ENCODE measurements at regions not wholly inside any gene's neighbourhood (a gene's known extent, or its start where the extent isn't known, plus 50 kb on each side); places are given as distances from the start of the nearest gene placed in this dataset.

- H3K27ac ChIP-seq, result no peak overlapping the region
- no peaks in the 10 kb centered on the region for H3K27me3 ChIP-seq
- no peaks in the 10 kb centered on the region for H3K79me2 ChIP-seq (ENCODE audit: low read depth)
- DNase-seq (ENCODE audit: low spot score), result no peak
- H3K9me3 Mint-ChIP-seq, result peaks cover 6% of the 10 kb centered on the region
- H3K36me3 ChIP-seq, result no peaks in the 10 kb centered on the region
- peaks cover 20% of the 10 kb centered on the region for H3F3A ChIP-seq (ENCODE audit: low read depth)
- H3K4me3 ChIP-seq, result no peak overlapping the region
- peaks cover 34% of the 10 kb centered on the region for H3K4me1 ChIP-seq
- no peak overlapping the region for H3K27ac Mint-ChIP-seq
- peaks cover 28% of the 10 kb centered on the region for H3K4me1 Mint-ChIP-seq
- no peaks in the 10 kb centered on the region for H3K36me3 Mint-ChIP-seq
- H3K4me3 Mint-ChIP-seq, result no peak overlapping the region
- no peak overlapping the region for H3K4me2 ChIP-seq
- peaks cover 16% of the 10 kb centered on the region for H3K27me3 Mint-ChIP-seq (ENCODE audit: insufficient read depth, low read depth)
- H4K20me1 ChIP-seq (ENCODE audit: low read depth), result no peaks in the 10 kb centered on the region
- TF ChIP-seq, protein P1, sequence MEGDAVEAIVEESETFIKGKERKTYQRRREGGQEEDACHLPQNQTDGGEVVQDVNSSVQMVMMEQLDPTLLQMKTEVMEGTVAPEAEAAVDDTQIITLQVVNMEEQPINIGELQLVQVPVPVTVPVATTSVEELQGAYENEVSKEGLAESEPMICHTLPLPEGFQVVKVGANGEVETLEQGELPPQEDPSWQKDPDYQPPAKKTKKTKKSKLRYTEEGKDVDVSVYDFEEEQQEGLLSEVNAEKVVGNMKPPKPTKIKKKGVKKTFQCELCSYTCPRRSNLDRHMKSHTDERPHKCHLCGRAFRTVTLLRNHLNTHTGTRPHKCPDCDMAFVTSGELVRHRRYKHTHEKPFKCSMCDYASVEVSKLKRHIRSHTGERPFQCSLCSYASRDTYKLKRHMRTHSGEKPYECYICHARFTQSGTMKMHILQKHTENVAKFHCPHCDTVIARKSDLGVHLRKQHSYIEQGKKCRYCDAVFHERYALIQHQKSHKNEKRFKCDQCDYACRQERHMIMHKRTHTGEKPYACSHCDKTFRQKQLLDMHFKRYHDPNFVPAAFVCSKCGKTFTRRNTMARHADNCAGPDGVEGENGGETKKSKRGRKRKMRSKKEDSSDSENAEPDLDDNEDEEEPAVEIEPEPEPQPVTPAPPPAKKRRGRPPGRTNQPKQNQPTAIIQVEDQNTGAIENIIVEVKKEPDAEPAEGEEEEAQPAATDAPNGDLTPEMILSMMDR (IDR thresholded peaks at IDR 0.05), result no peak
- TF ChIP-seq EZH2phosphoT487 (IDR thresholded peaks at IDR 0.05), result no peak
- H3K9me3 ChIP-seq (ENCODE audit: low read depth), result no peaks in the 10 kb centered on the region
- H2AFZ ChIP-seq (replicated peaks), result no peak overlapping the region
- no peak overlapping the region for H3K9ac ChIP-seq
Observed at GRCh38 chr20:51310216-51310615, 232.3 kb downstream of the NFATC2 start.

DNA sequence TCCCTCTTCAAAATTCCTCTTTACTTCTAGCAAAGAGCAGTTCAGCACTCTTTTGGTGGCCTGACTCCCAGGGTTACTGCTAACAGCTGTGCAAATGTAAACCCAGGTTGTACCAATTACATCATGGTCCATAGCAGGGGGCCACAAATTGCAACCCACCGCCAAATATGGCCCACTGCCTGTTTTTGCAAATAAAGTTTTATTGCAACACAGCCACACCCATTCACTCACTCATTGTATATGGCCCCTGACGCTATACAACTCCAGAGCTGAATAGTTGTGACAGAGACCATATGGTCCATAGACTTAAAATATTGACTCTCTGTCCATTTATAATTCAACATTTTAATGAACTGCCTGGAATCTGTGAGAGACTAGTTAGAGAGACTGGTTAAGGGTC, 233.4 kb downstream of the NFATC2 start:
- no peak overlapping the region for H3K27ac Mint-ChIP-seq

GRCh38 chr20:51306521-51307358, 235.8 kb downstream of the NFATC2 start:
- Histone ChIP-seq H3K36me3 (no peaks in the 10 kb centered on the region), H3K27ac (no peak overlapping the region), H3K4me2 (no peak overlapping the region), H3K27me3 (no peaks in the 10 kb centered on the region), H3K9ac (no peak overlapping the region), H3F3A (ENCODE audit: low read depth) (peaks cover 17% of the 10 kb centered on the region), H3K4me3 (no peak overlapping the region), H2AFZ (replicated peaks) (peak overlapping the region; percentile 20), H4K20me1 (ENCODE audit: low read depth) (no peaks in the 10 kb centered on the region), H3K79me2 (ENCODE audit: low read depth) (no peaks in the 10 kb centered on the region), H3K4me1 (peaks cover 33% of the 10 kb centered on the region), H3K9me3 (ENCODE audit: low read depth) (no peaks in the 10 kb centered on the region)
- Mint-ChIP-seq H3K27ac (peak overlapping the region; percentile 69), H3K27me3 (ENCODE audit: insufficient read depth, low read depth) (peaks cover 18% of the 10 kb centered on the region), H3K36me3 (no peaks in the 10 kb centered on the region), H3K4me1 (peaks cover 23% of the 10 kb centered on the region), H3K9me3 (peaks cover 13% of the 10 kb centered on the region), H3K4me3 (no peak overlapping the region)
- TF ChIP-seq, protein P1 (IDR thresholded peaks at IDR 0.05), result peak; percentile 89
- TF ChIP-seq EZH2phosphoT487 (IDR thresholded peaks at IDR 0.05) (no peak), EZH2 (IDR thresholded peaks at IDR 0.05) (no peak)
- peak; percentile 89 for DNase-seq (ENCODE audit: low spot score)

More for the DNA sequence above, 233.4 kb downstream of the NFATC2 start:
- Histone ChIP-seq H3K4me3 (no peak overlapping the region), H2AFZ (replicated peaks) (no peak overlapping the region), H3K36me3 (no peaks in the 10 kb centered on the region), H3K4me2 (no peak overlapping the region), H4K20me1 (ENCODE audit: low read depth) (no peaks in the 10 kb centered on the region), H3K79me2 (ENCODE audit: low read depth) (no peaks in the 10 kb centered on the region), H3K27ac (no peak overlapping the region), H3K9ac (no peak overlapping the region), H3F3A (ENCODE audit: low read depth) (peaks cover 20% of the 10 kb centered on the region), H3K4me1 (peaks cover 36% of the 10 kb centered on the region), H3K27me3 (no peaks in the 10 kb centered on the region), H3K9me3 (ENCODE audit: low read depth) (no peaks in the 10 kb centered on the region)
- peaks cover 31% of the 10 kb centered on the region for H3K4me1 Mint-ChIP-seq
- peaks cover 9% of the 10 kb centered on the region for H3K9me3 Mint-ChIP-seq
- peaks cover 16% of the 10 kb centered on the region for H3K27me3 Mint-ChIP-seq (ENCODE audit: insufficient read depth, low read depth)
- H3K4me3 Mint-ChIP-seq, result no peak overlapping the region
- no peaks in the 10 kb centered on the region for H3K36me3 Mint-ChIP-seq
- TF ChIP-seq EZH2 (IDR thresholded peaks at IDR 0.05) (no peak), EZH2phosphoT487 (IDR thresholded peaks at IDR 0.05) (no peak)
- TF ChIP-seq, protein P1 (IDR thresholded peaks at IDR 0.05), result no peak
- DNase-seq (ENCODE audit: low spot score), result no peak
